ENCODE measurements at regions not wholly inside any gene's neighbourhood (a gene's known extent, or its start where the extent isn't known, plus 50 kb on each side); places are given as distances from the start of the nearest gene placed in this dataset.

GRCh38 chr10:44240584-44241205 is 144.2 kb downstream of the CXCL12 start:
- no peak for DNase-seq

GRCh38 chr10:44238212-44238611 is 146.7 kb downstream of the CXCL12 start:
- DNase-seq, result no peak

GRCh38 chr10:44237364-44238049 is 147.4 kb downstream of the CXCL12 start:
- DNase-seq, result no peak

- no peak for DNase-seq
Measured at GRCh38 chr10:44235363-44235762, 149.5 kb downstream of the CXCL12 start.

GRCh38 chr10:44234483-44234875 is 150.4 kb downstream of the CXCL12 start:
- DNase-seq, result no peak

GRCh38 chr10:44233561-44234482 is 151.1 kb downstream of the CXCL12 start:
- no peak for DNase-seq

GRCh38 chr10:44217274-44217820 is 167.6 kb downstream of the CXCL12 start:
- DNase-seq, result no peak

GRCh38 chr10:44216073-44216472 is 168.8 kb downstream of the CXCL12 start:
- DNase-seq, result no peak

GRCh38 chr10:44209811-44210210 is 175.1 kb downstream of the CXCL12 start:
- no peak for DNase-seq

- no peak for DNase-seq
Measured at GRCh38 chr10:44207160-44207559, 177.7 kb downstream of the CXCL12 start.

GRCh38 chr10:44206127-44206818 is 178.6 kb downstream of the CXCL12 start:
- DNase-seq, result no peak

- no peak for DNase-seq
Measured at GRCh38 chr10:44205067-44205466, 179.8 kb downstream of the CXCL12 start.

- no peak for DNase-seq
Measured at GRCh38 chr10:44203535-44203934, 181.4 kb downstream of the CXCL12 start.

- no peak for DNase-seq
Measured at GRCh38 chr10:44202952-44203351, 181.9 kb downstream of the CXCL12 start.

- no peak for DNase-seq
Measured at GRCh38 chr10:44201656-44202055, 183.2 kb downstream of the CXCL12 start.

- DNase-seq, result no peak
Measured at GRCh38 chr10:44201011-44201410, 183.9 kb downstream of the CXCL12 start.

- no peak for DNase-seq
Measured at GRCh38 chr10:44199991-44200655, 184.8 kb downstream of the CXCL12 start.

GRCh38 chr10:44199267-44199666 is 185.6 kb downstream of the CXCL12 start:
- DNase-seq, result no peak

GRCh38 chr10:44198780-44199097 is 186.2 kb downstream of the CXCL12 start:
- DNase-seq, result no peak

GRCh38 chr10:44198096-44198779 is 186.7 kb downstream of the CXCL12 start:
- DNase-seq, result no peak

GRCh38 chr10:44197646-44198045 is 187.3 kb downstream of the CXCL12 start:
- no peak for DNase-seq

GRCh38 chr10:44196336-44196735 is 188.6 kb downstream of the CXCL12 start:
- no peak for DNase-seq
